Glomerular visceral epithelial cell (primary cell): ENCODE measurements at regions not wholly inside any gene's neighbourhood (a gene's known extent, or its start where the extent isn't known, plus 50 kb on each side); places are given as distances from the start of the nearest gene placed in this dataset.
"Not testable (repeated sequence)": the region's sequence is repeated elsewhere in the genome, so short reads cannot be mapped to it uniquely, and the experiment has no call there.

ENCODE experiments used
- DNase-seq: peaks from one replicate; pipeline ENCODE4 v3.0.0-alpha.2; 2016; ENCODE audit errors: extremely low spot score

GRCh38 chr5:120999550-120999949, 535.5 kb downstream of the PRR16 start:
- DNase-seq: no peak

GRCh38 chr5:121006217-121006616, 542.1 kb downstream of the PRR16 start:
- no peak for DNase-seq

DNA sequence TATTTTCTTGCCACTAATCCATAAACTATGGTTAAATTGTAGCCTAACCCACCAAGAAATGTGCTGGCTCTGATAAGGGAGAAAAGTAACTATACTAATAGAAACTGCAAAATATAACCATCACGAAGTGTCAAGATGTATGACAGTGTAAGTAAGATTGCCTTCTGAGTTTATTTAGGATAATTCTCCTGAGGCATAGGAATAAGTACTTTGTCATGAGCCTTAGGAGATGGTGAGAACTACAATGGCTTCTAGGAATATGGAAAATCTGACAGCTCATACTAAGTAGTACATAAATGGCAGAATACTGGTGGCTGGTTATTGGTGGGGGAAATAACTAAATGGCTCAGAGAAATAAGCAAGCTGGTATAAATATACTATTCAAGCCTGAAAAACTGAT, 543.9 kb downstream of the PRR16 start:
- DNase-seq: no peak

- DNase-seq: no peak
These were observed 545.0 kb downstream of the PRR16 start for GRCh38 chr5:121009058-121009457.

DNA sequence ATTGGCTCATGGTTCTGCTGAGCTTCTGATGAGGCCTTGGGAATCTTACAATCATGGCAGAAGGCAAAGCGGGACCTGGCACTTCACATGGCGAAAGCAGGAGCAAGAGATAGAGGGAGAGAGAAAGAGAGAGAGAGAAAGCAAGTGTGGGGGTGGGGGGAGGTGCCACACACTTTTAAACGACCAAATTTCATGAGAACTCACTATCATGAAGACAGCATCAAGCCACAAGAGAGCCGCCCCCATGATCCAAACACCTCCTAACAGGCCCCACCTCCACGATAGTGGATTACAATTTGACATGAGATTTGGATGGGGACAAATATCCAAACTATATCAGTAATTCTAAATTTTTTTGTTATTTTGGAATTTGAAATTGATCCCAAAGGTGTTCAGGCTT, 553.9 kb downstream of the PRR16 start:
- no peak for DNase-seq

DNA sequence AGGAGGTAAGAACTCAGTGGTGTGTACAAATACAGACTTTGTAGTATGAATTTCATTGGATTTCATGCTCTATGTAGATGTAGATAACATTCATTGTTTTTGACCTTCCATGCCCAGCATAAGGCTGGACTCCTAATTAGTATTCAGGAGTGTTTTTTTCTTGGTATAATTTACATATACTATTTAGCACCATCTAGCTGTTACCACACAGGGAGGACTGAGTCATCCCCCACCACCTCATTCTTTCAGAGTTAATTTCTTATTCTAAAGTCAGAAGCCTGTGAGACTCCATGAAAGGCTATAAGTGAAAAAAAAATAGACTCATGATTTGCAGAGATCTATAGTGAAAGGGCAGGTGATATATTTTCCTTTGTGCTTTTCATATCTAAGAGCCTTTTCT, 555.0 kb downstream of the PRR16 start:
- DNase-seq: no peak

DNA sequence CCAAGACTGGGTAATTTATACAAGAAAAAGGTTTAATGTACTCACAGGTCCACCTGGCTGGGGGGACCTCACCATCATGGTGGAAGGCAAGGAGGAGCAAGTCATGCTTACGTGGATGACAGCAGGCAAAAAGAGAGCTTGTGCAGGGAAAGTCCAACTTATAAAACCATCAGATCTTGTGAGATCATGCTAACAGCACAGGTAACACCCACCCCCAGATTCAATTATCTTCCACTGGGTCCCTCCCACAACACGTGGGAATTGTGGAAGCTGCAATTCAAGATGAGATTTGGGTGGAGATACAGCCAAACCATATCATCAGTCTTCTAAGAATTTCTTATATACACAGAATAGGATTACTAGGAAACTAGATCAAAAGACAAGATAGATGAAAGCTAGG, 555.6 kb downstream of the PRR16 start:
- DNase-seq: no peak

- no peak for DNase-seq
These were observed 557.6 kb downstream of the PRR16 start for GRCh38 chr5:121021681-121022080.

- DNase-seq: no peak
These were observed 560.6 kb downstream of the PRR16 start for GRCh38 chr5:121024416-121025311.

DNA sequence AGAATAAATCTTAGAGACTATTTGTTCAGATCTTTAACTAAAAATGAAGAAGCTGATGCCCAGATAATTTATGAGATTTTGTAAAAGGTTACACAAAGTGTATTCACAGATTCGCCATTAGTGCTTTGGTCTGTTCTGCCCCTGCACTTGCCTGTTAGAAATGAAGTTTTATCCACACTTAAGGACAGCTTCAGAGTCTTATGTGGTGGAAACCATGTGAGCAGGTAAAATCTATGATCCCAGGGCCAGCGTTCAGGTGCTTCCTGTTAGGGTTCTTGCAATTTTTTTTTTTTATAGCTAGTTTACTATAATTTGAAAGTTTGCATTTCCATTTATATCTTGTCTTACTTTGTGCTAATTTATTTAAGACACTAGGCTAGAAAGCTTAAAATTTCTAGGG, 561.6 kb downstream of the PRR16 start:
- no peak for DNase-seq

GRCh38 chr5:121027636-121028035, 563.5 kb downstream of the PRR16 start:
- no peak for DNase-seq

DNA sequence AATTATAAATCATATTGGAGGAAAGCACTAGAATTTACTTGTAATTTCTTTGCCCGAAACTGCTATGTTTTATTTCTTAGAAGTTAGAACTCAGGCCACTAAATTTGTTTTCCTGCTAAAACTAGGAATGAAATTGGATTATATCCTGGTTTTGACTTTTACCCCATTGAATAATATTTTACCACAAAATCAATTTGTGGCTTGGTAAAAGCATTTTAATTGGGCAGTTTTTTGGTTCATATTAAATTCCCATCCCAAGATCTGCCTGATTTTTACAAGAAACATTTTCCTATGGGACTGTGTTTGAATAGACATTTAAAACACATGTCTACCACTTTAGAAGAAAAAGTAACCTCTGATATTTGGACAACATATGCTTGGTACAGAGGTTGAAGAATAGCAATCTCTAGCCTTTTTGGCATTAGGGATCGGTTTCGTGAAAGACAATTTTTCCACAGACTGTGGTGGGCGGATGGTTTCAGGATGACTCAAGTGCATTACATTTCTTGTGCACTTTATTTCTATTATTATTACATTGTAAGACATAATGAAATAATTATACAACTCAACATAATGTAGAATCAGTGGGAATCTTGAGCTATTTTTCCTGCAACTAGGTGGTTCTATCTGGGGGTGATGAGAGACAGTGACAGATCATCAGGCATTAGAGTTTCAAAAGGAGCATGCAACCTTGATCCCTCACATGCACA, 565.6 kb downstream of the PRR16 start:
- DNase-seq: no peak

DNA sequence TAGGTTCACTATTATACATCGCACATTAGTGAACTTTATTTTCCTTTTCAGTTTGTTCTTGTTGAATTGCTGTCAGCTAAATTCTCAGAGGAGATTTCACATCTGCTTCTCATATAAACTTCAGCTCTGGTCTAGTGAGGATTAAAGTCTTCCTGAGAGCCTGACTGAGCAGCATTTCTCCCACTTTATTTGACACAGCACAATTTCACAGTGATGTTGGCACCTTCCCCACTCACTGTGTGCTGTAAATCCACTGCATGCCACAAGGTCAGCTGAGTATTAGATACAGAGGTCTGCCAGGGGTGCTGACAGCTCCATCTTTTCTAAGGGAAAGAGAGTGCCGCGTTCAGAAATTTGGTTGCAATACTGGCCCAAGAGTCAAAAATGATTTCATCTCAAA, 567.4 kb downstream of the PRR16 start:
- DNase-seq: no peak

DNA sequence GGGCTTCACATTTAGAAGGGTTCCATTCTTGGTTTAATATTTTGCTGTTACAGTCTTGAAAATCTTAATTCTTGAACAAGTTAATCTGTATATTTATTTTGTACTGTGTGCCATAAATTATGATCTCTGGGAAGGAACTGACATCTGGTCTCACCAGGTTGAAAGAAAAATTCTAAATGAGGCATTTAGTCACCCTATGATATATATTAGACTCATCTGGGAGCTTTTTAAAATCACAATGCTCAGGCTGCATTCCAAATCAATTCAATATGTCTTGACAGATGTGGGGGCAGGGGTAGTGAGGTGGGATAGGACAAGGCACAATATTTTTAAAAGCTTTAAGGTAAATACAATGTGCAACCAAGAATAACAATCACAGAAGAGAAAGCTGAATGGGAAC, 569.2 kb downstream of the PRR16 start:
- no peak for DNase-seq

GRCh38 chr5:121038438-121038837, 574.3 kb downstream of the PRR16 start:
- DNase-seq: no peak

DNA sequence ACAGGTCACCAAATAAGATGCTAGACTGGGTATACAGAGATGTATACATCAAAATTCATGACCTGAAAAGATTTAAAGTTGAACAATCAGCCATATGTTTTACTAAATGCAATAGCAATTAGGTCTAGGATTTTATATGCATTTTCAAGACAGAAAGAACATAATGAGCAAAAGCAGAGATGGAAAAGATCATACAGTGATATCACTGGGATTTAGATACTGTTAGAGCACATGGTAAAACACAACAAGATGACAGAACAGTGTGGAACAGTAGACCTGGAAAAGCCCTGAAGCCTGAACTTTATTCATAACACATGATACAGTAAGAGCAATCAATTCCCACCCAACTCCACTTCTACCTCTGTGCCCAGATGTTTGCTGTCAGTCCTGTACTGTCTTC, 585.9 kb downstream of the PRR16 start:
- no peak for DNase-seq

GRCh38 chr5:121053055-121053985, 589.2 kb downstream of the PRR16 start:
- DNase-seq: no peak

DNA sequence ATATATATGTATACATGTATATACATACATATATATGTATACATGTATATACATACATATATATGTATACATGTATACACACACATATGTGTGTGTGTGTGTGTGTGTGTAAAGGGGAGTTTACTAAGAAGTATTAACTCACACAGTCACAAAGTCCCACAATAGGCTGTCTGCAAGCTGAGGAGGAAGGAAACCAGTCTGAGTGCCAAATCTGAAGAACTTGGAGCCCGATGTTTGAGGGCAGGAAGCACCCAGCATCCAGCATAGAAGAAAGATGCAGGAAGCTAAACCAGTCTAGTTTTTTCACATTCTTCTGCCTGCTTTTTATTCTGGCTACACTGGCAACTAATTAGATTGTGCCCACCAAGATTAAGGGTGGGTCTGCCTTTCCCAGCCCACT, 591.5 kb downstream of the PRR16 start:
- no peak for DNase-seq

DNA sequence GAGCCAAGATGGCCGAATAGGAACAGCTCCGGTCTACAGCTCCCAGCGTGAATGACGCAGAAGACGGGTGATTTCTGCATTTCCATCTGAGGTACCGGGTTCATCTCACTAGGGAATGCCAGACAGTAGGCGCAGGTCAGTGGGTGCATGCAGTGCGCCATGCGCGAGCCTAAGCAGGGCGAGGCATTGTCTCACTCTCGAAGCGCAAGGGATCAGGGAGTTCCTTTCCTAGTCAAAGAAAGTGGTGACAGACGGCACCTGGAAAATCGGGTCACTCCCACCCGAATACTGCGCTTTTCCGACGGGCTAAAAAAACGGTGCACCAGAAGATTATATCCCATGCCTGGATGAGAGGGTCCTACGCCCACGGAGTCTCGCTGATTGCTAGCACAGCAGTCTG, 600.1 kb downstream of the PRR16 start:
- not testable (repeated sequence) for DNase-seq

- DNase-seq: no peak
These were observed 622.6 kb downstream of the PRR16 start for GRCh38 chr5:121086671-121087070.

- DNase-seq: no peak
These were observed 623.5 kb downstream of the PRR16 start for GRCh38 chr5:121087560-121087959.

DNA sequence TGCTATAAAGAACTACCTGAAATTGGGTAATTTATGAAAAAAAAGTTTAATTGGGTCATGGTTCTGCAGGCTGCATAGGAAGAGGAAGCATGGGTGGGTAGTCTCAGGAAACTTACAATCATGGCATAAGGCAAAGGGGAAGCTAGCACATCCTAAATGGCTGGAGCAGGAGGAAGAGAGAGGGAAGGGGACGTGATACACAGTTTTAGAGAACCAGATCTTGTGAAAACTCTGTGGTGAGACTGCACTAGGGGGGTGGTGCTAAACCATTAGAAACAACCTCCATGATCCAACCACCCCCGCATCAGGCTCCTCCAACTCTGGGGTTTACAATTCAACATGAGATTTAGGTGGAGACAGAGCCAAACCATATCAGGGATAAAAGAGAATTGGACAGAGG, 624.2 kb downstream of the PRR16 start:
- DNase-seq: no peak
